H1 (cell line): ENCODE measurements at regions not wholly inside any gene's neighbourhood (a gene's known extent, or its start where the extent isn't known, plus 50 kb on each side); places are given as distances from the start of the nearest gene placed in this dataset.

Experiments used
- ATF2 ChIP-seq: IDR thresholded peaks from 2 replicates; pipeline ENCODE4 v1.6.1; 2012; ENCODE audit warnings: low read length, inconsistent platforms
- CBX5 ChIP-seq: fragments of 300-800, 300-1000 bp; sonication (generic); IDR thresholded peaks from 2 replicates; pipeline ENCODE4 v1.7.1; 2016; ENCODE audit warnings: antibody characterized with exemption, low read length, low read depth
- CHD7 ChIP-seq: fragments of 300-600 bp; sonication (generic); IDR thresholded peaks from 2 replicates; pipeline ENCODE4 v1.7.1; 2012; ENCODE audit warnings: low read length, moderate library complexity, mild to moderate bottlenecking, inconsistent platforms; ENCODE audit not compliant: insufficient replicate concordance
- EP300 ChIP-seq, 2 experiments: IDR thresholded peaks; 1 replicate in 1 of 2; 2 replicates in 1 of 2; pipeline ENCODE4 v1.6.1; 2011 to 2012; ENCODE audit warnings: low read depth in 2 of 2, low read length in 2 of 2, mild to moderate bottlenecking in 2 of 2, borderline replicate concordance in 1 of 2, inconsistent platforms in 1 of 2, moderate library complexity in 1 of 2
- FOSL1 ChIP-seq: IDR thresholded peaks from 2 replicates; pipeline ENCODE4 v1.6.1; 2011; ENCODE audit warnings: mild to moderate bottlenecking, low read depth, low read length, moderate library complexity; ENCODE audit not compliant: insufficient read depth
- GABPA ChIP-seq: IDR thresholded peaks from 2 replicates; pipeline ENCODE4 v1.6.1; 2011; ENCODE audit warnings: mild to moderate bottlenecking, low read length, moderate library complexity, borderline replicate concordance; ENCODE audit not compliant: insufficient read depth
- MAX ChIP-seq: IDR thresholded peaks from 2 replicates; pipeline ENCODE4 v1.6.1; 2012; ENCODE audit warnings: inconsistent platforms
- POLR2A ChIP-seq, 2 experiments: IDR thresholded peaks; 1 replicate in 1 of 2; 2 replicates in 1 of 2; pipeline ENCODE4 v1.6.1; 2011; ENCODE audit warnings: low read depth in 2 of 2, low read length in 2 of 2, mild to moderate bottlenecking in 2 of 2; ENCODE audit errors: control extremely low read depth in 1 of 2
- SAP30 ChIP-seq: fragments of 300-600 bp; sonication (generic); IDR thresholded peaks from 2 replicates; pipeline ENCODE4 v1.7.1; 2012; ENCODE audit warnings: low read length, moderate library complexity, mild to moderate bottlenecking, inconsistent platforms; ENCODE audit not compliant: insufficient read depth, insufficient replicate concordance
- TEAD4 ChIP-seq: IDR thresholded peaks from 2 replicates; pipeline ENCODE4 v1.6.1; 2012; ENCODE audit warnings: low read depth, low read length, inconsistent platforms, mixed read lengths

- TF ChIP-seq CHD7 (no peak), FOSL1 (no peak), EP300 (IDR thresholded peaks at IDR 0.05; ENCODE audit: borderline replicate concordance in 1 of 2, low read depth in 2 of 2, low read length in 2 of 2) (no peak), MAX (no peak), CBX5 (no peak), SAP30 (no peak), ATF2 (no peak), POLR2A (IDR thresholded peaks at IDR 0.05; ENCODE audit: control extremely low read depth in 1 of 2, low read depth in 2 of 2, low read length in 2 of 2) (no peak), GABPA (no peak), TEAD4 (no peak)
Observed at GRCh38 chr1:98500324-98500723, 161.2 kb upstream of the SNX7 start (continued).
